Gastrocnemius medialis (tissue), 4 donors: ENCODE measurements at regions not wholly inside any gene's neighbourhood (a gene's known extent, or its start where the extent isn't known, plus 50 kb on each side); places are given as distances from the start of the nearest gene placed in this dataset.
"Not testable (repeated sequence)": the region's sequence is repeated elsewhere in the genome, so short reads cannot be mapped to it uniquely, and the experiment has no call there.

ENCODE experiments used
- ATAC-seq, 2 donors: fragments of 150-250 bp; one replicate each; pipeline ENCODE4 v1.9.1; 2016
- DNase-seq, 2 donors: peaks; one replicate each; pipeline ENCODE4 v3.0.0-alpha.2; 2019
- H3K27ac ChIP-seq, 4 donors: fragments of 200-600 bp; sonication (generic); 1 replicate in 1 of 4; 2 replicates in 3 of 4; pipeline ENCODE4 v1.5.1; 2016 to 2018; ENCODE audit warnings: mild to moderate bottlenecking in 2 of 4, moderate library complexity in 1 of 4
- H3K27me3 ChIP-seq, 3 donors: fragments of 200-600 bp; sonication (generic) in 2 of 3; 1 replicate in 1 of 3; 2 replicates in 2 of 3; pipeline versions ENCODE4 v1.5.1 to v1.6.0; 2016 to 2019; ENCODE audit warnings: mild to moderate bottlenecking in 1 of 3, moderate library complexity in 1 of 3
- H3K36me3 ChIP-seq, 2 donors: fragments of 200-600 bp; sonication (generic) in 1 of 2; one replicate each; pipeline ENCODE4 v1.5.1; 2017 to 2018
- H3K4me1 ChIP-seq, 2 donors: fragments of 200-600 bp; sonication (generic) in 1 of 2; one replicate each; pipeline ENCODE4 v1.5.1; 2016 to 2017; ENCODE audit warnings: mild to moderate bottlenecking in 2 of 2
- H3K4me3 ChIP-seq, 4 donors: fragments of 200-600 bp; sonication (generic) in 3 of 4; 1 replicate in 1 of 4; 2 replicates in 3 of 4; pipeline ENCODE4 v1.5.1; 2016 to 2019; ENCODE audit warnings: mild to moderate bottlenecking in 2 of 4
- H3K9me3 ChIP-seq, 3 donors: fragments of 200-600 bp; sonication (generic) in 2 of 3; 1 replicate in 1 of 3; 2 replicates in 2 of 3; pipeline ENCODE4 v1.5.1; 2016 to 2019
- CTCF ChIP-seq, 5 experiments: fragments of 450-650 bp in 3 of 5; fragments of 200-600 bp in 2 of 5; sonication (generic) in 2 of 5; IDR thresholded peaks in 4 of 5; conservative IDR thresholded peaks in 1 of 5; 1 replicate in 4 of 5; 2 replicates in 1 of 5; pipeline ENCODE4 v1.5.1; 2016 to 2019; ENCODE audit warnings: antibody characterized with exemption in 5 of 5, mild to moderate bottlenecking in 3 of 5, moderate library complexity in 3 of 5
- POLR2A ChIP-seq, 2 donors: fragments of 450-650 bp; IDR thresholded peaks; one replicate each; pipeline ENCODE4 v1.6.1; 2017; ENCODE audit warnings: antibody characterized with exemption in 2 of 2, mild to moderate bottlenecking in 2 of 2, moderate library complexity in 2 of 2
- in situ Hi-C, 4 donors: fragments of 200-750 bp; cut with MboI; loops; one replicate each; pipeline versions ENCODE4 v1.15.0 to v1.8.0; 2017; ENCODE audit warnings: low sequenced_read_pairs in 4 of 4
- intact Hi-C: fragments of 100-400 bp; cut with DNase I; formaldehyde crosslinking; loops from one replicate; pipeline ENCODE4 v1.15.1; 2023; ENCODE audit warnings: low total_unique reads

GRCh38 chr6:145096846-145097245, 638.5 kb downstream of the EPM2A start:
- H3K27ac ChIP-seq, result no peak overlapping the region
- no peaks in the 10 kb centered on the region for H3K4me1 ChIP-seq
- H3K27me3 ChIP-seq, result no peaks in the 10 kb centered on the region
- intact Hi-C loops, result no loop called here
- no peaks in the 10 kb centered on the region for H3K9me3 ChIP-seq
- no peak overlapping the region for H3K4me3 ChIP-seq
- DNase-seq (no peak), ATAC-seq (no peak)
- in situ Hi-C loops, result no loop called here
- TF ChIP-seq CTCF (IDR thresholded peaks at IDR 0.05 in 4 of 5, conservative IDR thresholded peaks at IDR 0.05 in 1 of 5) (no peak), POLR2A (IDR thresholded peaks at IDR 0.05) (no peak)
- H3K36me3 ChIP-seq, result no peaks in the 10 kb centered on the region

GRCh38 chr6:145098127-145098526, 637.2 kb downstream of the EPM2A start:
- H3K4me3 ChIP-seq, H3K27me3 ChIP-seq, DNase-seq, H3K36me3 ChIP-seq, H3K9me3 ChIP-seq, intact Hi-C loops, H3K4me1 ChIP-seq, ATAC-seq, H3K27ac ChIP-seq, in situ Hi-C loops: not testable (repeated sequence)

- no peak for ATAC-seq
- intact Hi-C loops (no loop called here), in situ Hi-C loops (no loop called here)
- Histone ChIP-seq H3K9me3 (no peaks in the 10 kb centered on the region), H3K36me3 (no peaks in the 10 kb centered on the region), H3K27me3 (no peaks in the 10 kb centered on the region), H3K27ac (no peak overlapping the region), H3K4me1 (no peaks in the 10 kb centered on the region), H3K4me3 (no peak overlapping the region)
- no peak for DNase-seq
- TF ChIP-seq POLR2A (IDR thresholded peaks at IDR 0.05) (no peak), CTCF (IDR thresholded peaks at IDR 0.05 in 4 of 5, conservative IDR thresholded peaks at IDR 0.05 in 1 of 5) (no peak)
These were observed 635.6 kb downstream of the EPM2A start for GRCh38 chr6:145099713-145100112.

GRCh38 chr6:145110109-145110508, 625.2 kb downstream of the EPM2A start:
- intact Hi-C loops (no loop called here), in situ Hi-C loops (no loop called here)
- no peaks in the 10 kb centered on the region for H3K36me3 ChIP-seq
- H3K4me1 ChIP-seq, result no peaks in the 10 kb centered on the region
- H3K4me3 ChIP-seq, result no peak overlapping the region
- no peaks in the 10 kb centered on the region for H3K9me3 ChIP-seq
- no peak overlapping the region for H3K27ac ChIP-seq
- no peaks in the 10 kb centered on the region for H3K27me3 ChIP-seq
- DNase-seq, result no peak
- no peak for ATAC-seq
- TF ChIP-seq POLR2A (IDR thresholded peaks at IDR 0.05), result no peak
- no peak for TF ChIP-seq CTCF (IDR thresholded peaks at IDR 0.05 in 4 of 5, conservative IDR thresholded peaks at IDR 0.05 in 1 of 5)

GRCh38 chr6:145111407-145111806, 623.9 kb downstream of the EPM2A start:
- H3K36me3 ChIP-seq, H3K4me3 ChIP-seq, DNase-seq, H3K27ac ChIP-seq, H3K27me3 ChIP-seq, in situ Hi-C loops, ATAC-seq, H3K4me1 ChIP-seq, H3K9me3 ChIP-seq, intact Hi-C loops: not testable (repeated sequence)

DNA sequence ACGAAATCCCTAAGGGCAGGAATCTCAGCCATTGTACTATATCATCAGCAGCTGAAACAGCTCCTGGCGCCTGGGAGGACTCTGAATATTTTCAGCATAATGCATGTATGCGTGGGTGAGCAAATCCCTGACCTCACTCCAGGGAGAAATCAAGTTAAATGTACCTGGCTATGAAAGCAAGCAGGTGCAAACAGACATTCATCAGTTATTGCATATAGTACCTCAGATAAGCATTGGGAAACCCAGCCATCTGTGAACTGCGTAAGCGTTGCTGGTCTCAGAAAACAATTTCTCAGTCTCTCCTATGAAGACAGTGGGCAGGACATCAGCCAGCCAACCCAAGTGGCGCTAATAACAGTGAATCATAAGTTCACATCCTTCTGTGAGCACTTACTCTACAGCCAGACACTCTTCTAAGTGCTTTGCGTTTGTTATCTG, 622.6 kb downstream of the EPM2A start:
- H3K36me3 ChIP-seq, result no peaks in the 10 kb centered on the region
- H3K27ac ChIP-seq, result no peak overlapping the region
- no peak for ATAC-seq
- intact Hi-C loops (no loop called here), in situ Hi-C loops (no loop called here)
- no peaks in the 10 kb centered on the region for H3K27me3 ChIP-seq
- no peaks in the 10 kb centered on the region for H3K9me3 ChIP-seq
- no peaks in the 10 kb centered on the region for H3K4me1 ChIP-seq
- no peak for DNase-seq
- TF ChIP-seq CTCF (IDR thresholded peaks at IDR 0.05 in 4 of 5, conservative IDR thresholded peaks at IDR 0.05 in 1 of 5), result no peak
- TF ChIP-seq POLR2A (IDR thresholded peaks at IDR 0.05), result no peak
- H3K4me3 ChIP-seq, result no peak overlapping the region
